ENCODE measurements at regions not wholly inside any gene's neighbourhood (a gene's known extent, or its start where the extent isn't known, plus 50 kb on each side); places are given as distances from the start of the nearest gene placed in this dataset.

- TF ChIP-seq, protein P1, sequence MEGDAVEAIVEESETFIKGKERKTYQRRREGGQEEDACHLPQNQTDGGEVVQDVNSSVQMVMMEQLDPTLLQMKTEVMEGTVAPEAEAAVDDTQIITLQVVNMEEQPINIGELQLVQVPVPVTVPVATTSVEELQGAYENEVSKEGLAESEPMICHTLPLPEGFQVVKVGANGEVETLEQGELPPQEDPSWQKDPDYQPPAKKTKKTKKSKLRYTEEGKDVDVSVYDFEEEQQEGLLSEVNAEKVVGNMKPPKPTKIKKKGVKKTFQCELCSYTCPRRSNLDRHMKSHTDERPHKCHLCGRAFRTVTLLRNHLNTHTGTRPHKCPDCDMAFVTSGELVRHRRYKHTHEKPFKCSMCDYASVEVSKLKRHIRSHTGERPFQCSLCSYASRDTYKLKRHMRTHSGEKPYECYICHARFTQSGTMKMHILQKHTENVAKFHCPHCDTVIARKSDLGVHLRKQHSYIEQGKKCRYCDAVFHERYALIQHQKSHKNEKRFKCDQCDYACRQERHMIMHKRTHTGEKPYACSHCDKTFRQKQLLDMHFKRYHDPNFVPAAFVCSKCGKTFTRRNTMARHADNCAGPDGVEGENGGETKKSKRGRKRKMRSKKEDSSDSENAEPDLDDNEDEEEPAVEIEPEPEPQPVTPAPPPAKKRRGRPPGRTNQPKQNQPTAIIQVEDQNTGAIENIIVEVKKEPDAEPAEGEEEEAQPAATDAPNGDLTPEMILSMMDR (IDR thresholded peaks at IDR 0.05) = no peak
- TF ChIP-seq ZFX (IDR thresholded peaks at IDR 0.05; ENCODE audit: borderline replicate concordance) = no peak
Measured at GRCh38 chr14:23763394-23763793, 127.2 kb downstream of the DHRS2 start.

Measured in 22Rv1 (cell line).